ENCODE measurements at regions not wholly inside any gene's neighbourhood (a gene's known extent, or its start where the extent isn't known, plus 50 kb on each side); places are given as distances from the start of the nearest gene placed in this dataset.
A peak's percentile ranks its signal among the peaks of the same experiment; 100 is the strongest.

DNA sequence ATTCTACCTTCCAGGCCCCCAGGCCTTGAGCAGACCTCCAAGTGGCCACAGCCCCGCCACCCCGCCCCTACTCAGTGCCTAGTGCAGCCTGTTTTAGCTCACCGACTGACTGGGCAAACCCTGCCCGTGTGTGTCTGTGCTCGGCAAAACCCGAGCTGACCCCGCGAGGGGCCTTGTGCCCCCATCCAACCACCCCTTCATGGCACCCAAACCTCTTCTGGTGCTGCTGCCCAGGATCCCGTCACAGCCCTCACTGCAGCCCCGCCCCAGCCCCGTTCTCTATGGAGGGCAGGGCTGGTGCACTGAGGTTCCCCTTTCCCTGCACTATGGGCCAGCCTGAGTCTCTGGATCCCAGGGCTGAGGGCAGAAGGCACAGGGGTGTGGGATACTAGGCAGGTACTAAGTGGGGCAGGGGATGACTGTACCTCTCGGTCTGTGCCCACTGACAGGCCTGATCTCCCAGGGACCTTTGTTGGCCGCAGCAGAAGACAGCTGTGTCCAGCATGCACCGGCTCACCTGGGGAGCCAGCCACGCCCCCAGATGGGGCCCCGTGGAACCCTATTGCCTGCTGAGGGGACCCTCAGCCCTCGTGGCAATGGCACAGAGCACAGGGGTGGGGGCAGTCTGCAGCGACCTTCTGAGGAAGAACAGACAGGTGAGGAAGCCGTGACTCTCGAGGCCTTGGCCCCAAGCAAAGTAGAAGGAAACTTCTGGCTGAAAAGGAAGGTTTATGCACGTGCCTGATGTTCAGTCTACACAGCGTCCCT is 69.9 kb upstream of the OTOS start:
- no peaks in the 10 kb centered on the region for H3K9me3 ChIP-seq (ENCODE audit: severe bottlenecking)
- no peak overlapping the region for H3K4me3 ChIP-seq (ENCODE audit: low read depth, low read length)
- H3K27ac ChIP-seq = no peak overlapping the region
- no peaks in the 10 kb centered on the region for H3K36me3 ChIP-seq
- TF ChIP-seq, protein P1, sequence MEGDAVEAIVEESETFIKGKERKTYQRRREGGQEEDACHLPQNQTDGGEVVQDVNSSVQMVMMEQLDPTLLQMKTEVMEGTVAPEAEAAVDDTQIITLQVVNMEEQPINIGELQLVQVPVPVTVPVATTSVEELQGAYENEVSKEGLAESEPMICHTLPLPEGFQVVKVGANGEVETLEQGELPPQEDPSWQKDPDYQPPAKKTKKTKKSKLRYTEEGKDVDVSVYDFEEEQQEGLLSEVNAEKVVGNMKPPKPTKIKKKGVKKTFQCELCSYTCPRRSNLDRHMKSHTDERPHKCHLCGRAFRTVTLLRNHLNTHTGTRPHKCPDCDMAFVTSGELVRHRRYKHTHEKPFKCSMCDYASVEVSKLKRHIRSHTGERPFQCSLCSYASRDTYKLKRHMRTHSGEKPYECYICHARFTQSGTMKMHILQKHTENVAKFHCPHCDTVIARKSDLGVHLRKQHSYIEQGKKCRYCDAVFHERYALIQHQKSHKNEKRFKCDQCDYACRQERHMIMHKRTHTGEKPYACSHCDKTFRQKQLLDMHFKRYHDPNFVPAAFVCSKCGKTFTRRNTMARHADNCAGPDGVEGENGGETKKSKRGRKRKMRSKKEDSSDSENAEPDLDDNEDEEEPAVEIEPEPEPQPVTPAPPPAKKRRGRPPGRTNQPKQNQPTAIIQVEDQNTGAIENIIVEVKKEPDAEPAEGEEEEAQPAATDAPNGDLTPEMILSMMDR (IDR thresholded peaks at IDR 0.05; ENCODE audit: low read depth, low read length) = no peak
- H3K27me3 ChIP-seq (ENCODE audit: insufficient read depth, low read depth, severe bottlenecking) = no peaks in the 10 kb centered on the region
- DNase-seq = peak; percentile 1

DNA sequence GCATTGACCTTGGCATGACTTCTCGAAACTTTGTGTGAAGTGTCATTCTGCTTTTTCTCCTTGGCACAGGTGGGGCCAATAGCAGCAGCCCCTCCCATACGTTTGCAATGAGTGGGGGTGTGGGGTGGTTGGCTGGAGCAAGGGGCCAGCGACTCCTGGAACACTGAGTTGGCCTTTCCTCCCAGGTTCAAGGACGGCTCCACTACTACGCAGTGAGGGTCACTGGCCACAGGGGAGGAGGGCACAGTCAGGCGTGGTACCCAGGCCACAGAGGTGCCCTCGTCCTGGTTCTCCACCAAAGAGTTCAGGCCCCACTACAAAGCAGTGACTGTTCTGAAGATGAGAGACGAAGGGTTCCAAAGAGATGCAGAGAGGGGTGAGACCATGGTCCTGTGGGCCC is 70.6 kb upstream of the OTOS start:
- TF ChIP-seq, protein P1 (IDR thresholded peaks at IDR 0.05; ENCODE audit: low read depth, low read length) = no peak
- no peak overlapping the region for H3K4me3 ChIP-seq (ENCODE audit: low read depth, low read length)
- H3K9me3 ChIP-seq (ENCODE audit: severe bottlenecking) = no peaks in the 10 kb centered on the region
- no peaks in the 10 kb centered on the region for H3K27me3 ChIP-seq (ENCODE audit: insufficient read depth, low read depth, severe bottlenecking)
- no peak overlapping the region for H3K27ac ChIP-seq
- H3K36me3 ChIP-seq = no peaks in the 10 kb centered on the region
- DNase-seq = no peak

DNA sequence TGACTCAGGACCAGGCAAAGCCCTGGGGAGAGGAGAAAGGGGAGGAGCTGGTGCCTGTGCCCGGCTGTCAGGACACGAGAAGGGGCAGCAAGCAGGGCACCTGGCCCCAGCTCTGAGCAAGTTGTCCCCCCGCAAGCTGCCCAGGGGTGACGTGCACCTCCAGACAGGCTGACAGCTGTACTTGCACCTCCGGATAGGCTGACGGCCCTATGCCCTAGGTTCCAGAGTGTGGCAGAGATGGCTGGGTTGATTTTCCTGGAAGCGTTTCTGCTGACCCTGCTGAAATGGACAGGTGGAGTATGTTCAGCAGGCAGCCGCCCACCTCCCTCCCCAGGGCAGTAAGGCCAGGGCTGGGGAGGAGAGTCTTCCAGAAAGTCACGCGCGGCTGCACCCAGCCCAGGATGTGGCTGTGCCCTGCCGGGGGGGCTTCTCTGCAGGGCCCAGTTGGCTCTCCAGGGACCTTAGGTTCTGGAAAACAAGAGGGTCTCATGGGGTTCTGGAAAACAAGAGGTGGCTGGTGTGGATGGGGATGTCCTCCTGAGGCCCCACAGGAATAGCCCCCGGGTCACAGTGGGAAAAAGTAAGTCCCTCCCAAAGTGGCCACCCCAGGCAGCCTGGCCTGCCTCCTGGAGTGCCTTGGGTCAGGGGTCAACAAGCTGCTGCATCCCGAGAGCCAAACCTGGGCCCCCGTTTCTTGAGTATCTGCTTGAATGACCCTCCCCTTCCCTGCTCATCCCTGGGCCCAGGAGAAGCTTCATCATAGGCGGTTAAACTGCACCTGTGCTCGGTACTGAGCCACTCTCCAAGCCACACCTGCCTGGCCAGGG is 71.4 kb upstream of the OTOS start:
- Histone ChIP-seq H3K36me3 (no peaks in the 10 kb centered on the region), H3K9me3 (ENCODE audit: severe bottlenecking) (no peaks in the 10 kb centered on the region), H3K4me3 (ENCODE audit: low read depth, low read length) (no peak overlapping the region), H3K27me3 (ENCODE audit: insufficient read depth, low read depth, severe bottlenecking) (no peaks in the 10 kb centered on the region), H3K27ac (no peak overlapping the region)
- TF ChIP-seq, protein P1 (IDR thresholded peaks at IDR 0.05; ENCODE audit: low read depth, low read length) = no peak
- peak; percentile 1 for DNase-seq

DNA sequence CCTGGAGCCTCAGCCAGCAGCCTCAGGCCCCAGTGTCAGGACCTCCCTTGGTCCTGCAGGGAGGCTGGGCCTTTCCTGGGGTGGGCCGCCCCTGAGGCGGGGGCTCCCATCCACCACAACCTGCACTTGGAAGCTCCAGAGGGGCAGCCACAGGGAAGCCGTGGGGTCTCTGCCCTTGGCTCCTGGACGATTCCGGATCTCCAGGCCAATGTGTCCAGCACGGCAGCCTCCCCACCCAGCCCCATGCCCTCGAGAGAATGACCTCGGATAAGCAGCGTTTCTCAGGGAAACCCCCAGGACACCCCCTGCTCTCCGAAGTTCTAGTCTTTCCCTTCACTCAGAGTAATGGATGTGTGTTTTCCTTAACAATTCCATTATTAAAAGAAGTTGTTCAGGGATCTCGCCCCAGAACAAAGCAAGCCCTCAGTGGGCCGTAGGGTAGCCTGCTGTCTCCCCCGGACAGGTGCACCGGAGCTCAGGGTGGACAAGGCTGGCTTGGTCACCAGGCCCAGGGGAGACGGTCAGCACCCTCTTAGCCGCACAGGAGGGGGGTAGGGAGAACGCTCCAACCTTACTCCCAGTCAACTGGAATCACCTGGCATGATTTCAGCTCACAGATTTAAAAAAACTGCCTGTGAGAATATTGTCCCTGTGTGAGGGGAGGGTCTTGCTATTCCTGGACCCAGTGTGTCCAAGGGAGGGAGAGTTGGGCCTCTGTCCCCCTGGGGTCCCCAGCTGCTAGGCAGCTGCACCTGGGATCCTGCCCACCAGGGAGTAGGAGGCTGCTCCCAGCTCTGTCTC is 72.2 kb upstream of the OTOS start:
- no peaks in the 10 kb centered on the region for H3K9me3 ChIP-seq (ENCODE audit: severe bottlenecking)
- no peaks in the 10 kb centered on the region for H3K27me3 ChIP-seq (ENCODE audit: insufficient read depth, low read depth, severe bottlenecking)
- H3K4me3 ChIP-seq (ENCODE audit: low read depth, low read length) = no peak overlapping the region
- TF ChIP-seq, protein P1 (IDR thresholded peaks at IDR 0.05; ENCODE audit: low read depth, low read length) = no peak
- no peaks in the 10 kb centered on the region for H3K36me3 ChIP-seq
- no peak overlapping the region for H3K27ac ChIP-seq
- DNase-seq = peak; percentile 4

DNA sequence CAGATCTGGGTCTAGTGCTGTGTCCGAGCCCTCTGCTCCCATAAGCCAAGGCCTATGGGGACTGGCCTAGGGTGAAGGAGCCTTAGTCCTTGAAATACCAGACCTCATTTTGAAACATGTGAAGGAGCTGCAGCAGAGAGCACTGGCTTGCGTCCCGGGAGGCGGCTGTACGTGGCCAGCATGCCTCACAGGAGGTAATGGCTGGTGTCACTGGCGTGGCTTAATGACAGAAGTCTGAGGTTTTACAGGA is 72.7 kb upstream of the OTOS start:
- Histone ChIP-seq H3K9me3 (ENCODE audit: severe bottlenecking) (no peaks in the 10 kb centered on the region), H3K4me3 (ENCODE audit: low read depth, low read length) (no peak overlapping the region), H3K27me3 (ENCODE audit: insufficient read depth, low read depth, severe bottlenecking) (no peaks in the 10 kb centered on the region), H3K36me3 (no peaks in the 10 kb centered on the region), H3K27ac (no peak overlapping the region)
- TF ChIP-seq, protein P1 (IDR thresholded peaks at IDR 0.05; ENCODE audit: low read depth, low read length) = no peak
- DNase-seq = no peak
